PC-3 (cell line): ENCODE measurements at regions not wholly inside any gene's neighbourhood (a gene's known extent, or its start where the extent isn't known, plus 50 kb on each side); places are given as distances from the start of the nearest gene placed in this dataset.

Source experiments
- ATAC-seq: fragments of 200-7000 bp; cut with Tn5 transposase; 2 replicates; pipeline ENCODE4 v1.9.1; 2020; ENCODE audit warnings: mild to moderate bottlenecking, moderate library complexity
- BruUV-seq: library from RNA; stranded (reverse); fragments of 400-500 nt; replicated peaks from 2 replicates; lab custom pipeline; 2021; lab: Mats Ljungman, UMichigan
- CTCF ChIA-PET: fragments of 300-600 bp; sonication (Branson Sonifier 250); formaldehyde crosslinking; loops from one replicate; lab custom pipeline; 2022; ENCODE audit warnings: antibody characterized with exemption; lab: Charles Lee
- POLR2A ChIA-PET: fragments of 300-600 bp; sonication (Branson Sonifier 250); formaldehyde crosslinking; loops from one replicate; lab custom pipeline; 2022; ENCODE audit warnings: antibody characterized with exemption; ENCODE audit not compliant: unreplicated experiment; lab: Charles Lee
- DNase-seq: peaks from one replicate; pipeline ENCODE4 v3.0.0-alpha.2; 2015
- H2AFZ ChIP-seq: fragments of 300-600 bp; sonication (generic); 2 replicates; pipeline ENCODE4 v1.6.0; 2016; ENCODE audit warnings: antibody characterized with exemption, low read length
- H3F3A ChIP-seq: fragments of 300-600 bp; sonication (generic); one replicate; pipeline ENCODE4 v1.6.0; 2017; ENCODE audit warnings: antibody characterized with exemption, low read length, control low read depth, mild to moderate bottlenecking; ENCODE audit not compliant: unreplicated experiment
- H3K27ac ChIP-seq: fragments of 300-600 bp; sonication (generic); 2 replicates; pipeline ENCODE4 v1.5.1; 2016; ENCODE audit warnings: mild to moderate bottlenecking, low read length
- H3K27me3 ChIP-seq: fragments of 300-600 bp; sonication (generic); 2 replicates; pipeline ENCODE4 v1.6.1; 2016; ENCODE audit warnings: low read length, mixed read lengths
- H3K36me3 ChIP-seq: fragments of 300-600 bp; sonication (generic); 2 replicates; pipeline ENCODE4 v1.6.1; 2016; ENCODE audit warnings: low read depth, mixed run types, low read length, mixed read lengths
- H3K4me1 ChIP-seq: fragments of 300-600 bp; sonication (generic); 2 replicates; pipeline ENCODE4 v1.5.1; 2016; ENCODE audit warnings: low read length; ENCODE audit not compliant: insufficient read depth
- H3K4me2 ChIP-seq: fragments of 300-600 bp; sonication (generic); 2 replicates; pipeline ENCODE4 v1.6.0; 2016; ENCODE audit warnings: low read length
- H3K4me3 ChIP-seq: fragments of 300-600 bp; sonication (generic); 2 replicates; pipeline ENCODE4 v1.5.1; 2016; ENCODE audit warnings: mild to moderate bottlenecking, low read length, mixed read lengths
- H3K79me2 ChIP-seq: fragments of 300-600 bp; sonication (generic); 2 replicates; pipeline ENCODE4 v1.6.1; 2017; ENCODE audit warnings: low read length, mixed read lengths
- H3K9ac ChIP-seq: fragments of 300-600 bp; sonication (generic); 2 replicates; pipeline ENCODE4 v1.6.0; 2016; ENCODE audit warnings: mild to moderate bottlenecking, low read length
- H3K9me2 ChIP-seq: fragments of 300-600 bp; sonication (generic); replicated peaks from 2 replicates; pipeline ENCODE4 v1.6.1; 2016; ENCODE audit warnings: mixed run types, low read length, mixed read lengths
- H3K9me3 ChIP-seq: fragments of 300-600 bp; sonication (generic); 2 replicates; pipeline ENCODE4 v1.6.1; 2016; ENCODE audit warnings: low read length, mixed read lengths
- H4K20me1 ChIP-seq: fragments of 300-600 bp; sonication (generic); 2 replicates; pipeline ENCODE4 v1.6.1; 2016; ENCODE audit warnings: low read length, mixed read lengths
- EZH2 ChIP-seq: fragments of 300-600 bp; sonication (generic); IDR thresholded peaks from one replicate; pipeline ENCODE4 v1.6.1; 2017; ENCODE audit warnings: antibody characterized with exemption, mild to moderate bottlenecking, low read length; ENCODE audit not compliant: unreplicated experiment
- EZH2phosphoT487 ChIP-seq: fragments of 300-600 bp; sonication (generic); IDR thresholded peaks from 2 replicates; pipeline ENCODE4 v1.6.1; 2018; ENCODE audit warnings: mild to moderate bottlenecking, antibody characterized with exemption, low read length, borderline replicate concordance
- intact Hi-C: fragments of 100-400 bp; cut with micrococcal nuclease; formaldehyde crosslinking; loops from 2 replicates; pipeline ENCODE4 v1.9.0; 2023
- TF ChIP-seq, protein P1 (sequence below): fragments of 300-600 bp; sonication (generic); conservative IDR thresholded peaks from 2 replicates; pipeline ENCODE4 v1.5.1; 2017; ENCODE audit warnings: antibody characterized with exemption, low read depth, mild to moderate bottlenecking, low read length

DNA sequence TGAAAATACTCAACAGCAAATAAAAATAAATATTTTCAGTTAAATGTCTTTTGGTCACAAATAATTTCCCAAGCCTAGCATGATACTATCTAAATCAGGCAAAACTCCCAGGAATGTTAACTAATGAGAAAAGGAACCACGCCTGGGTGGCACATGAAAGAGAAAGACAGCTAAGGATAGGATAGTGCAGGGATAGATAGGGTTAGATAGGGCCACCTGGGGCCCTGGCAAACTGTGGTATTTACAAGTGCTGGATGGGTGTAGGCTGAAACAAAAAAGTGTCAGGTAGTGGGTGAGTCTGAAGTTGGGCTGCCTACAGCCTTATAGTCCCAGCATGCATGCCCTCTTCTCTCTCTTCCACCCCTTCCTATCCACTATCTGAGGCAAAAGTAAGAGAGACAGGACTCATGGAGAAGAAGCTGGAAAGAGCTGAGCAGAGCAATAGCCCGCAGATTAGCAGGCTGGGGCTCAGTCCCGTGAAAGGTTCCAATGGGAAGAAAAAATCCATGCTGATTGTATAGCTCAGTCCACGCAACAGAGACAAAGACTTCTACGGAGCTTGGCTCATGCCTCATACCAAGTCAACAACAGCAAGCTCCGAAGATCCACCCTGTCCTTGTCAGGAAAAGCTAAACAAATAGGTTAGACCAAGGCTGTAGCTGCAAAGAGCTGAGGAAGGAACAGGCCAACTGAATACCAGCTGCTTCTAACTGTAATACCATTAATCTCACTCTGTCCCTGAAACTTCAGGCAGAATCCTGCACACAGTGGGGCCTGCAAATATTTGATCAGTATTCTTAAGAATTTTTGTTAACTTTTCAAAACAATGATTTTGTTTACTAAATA is 342.1 kb upstream of the ATP11B start:
- CTCF ChIA-PET, result interaction anchor here (0.6 kb wide), 1 partner anchor 302 kb away, joined by 3 read pairs; no protein-coding TSS in a partner anchor
- no peak overlapping the region for H3K27ac ChIP-seq
- no peak overlapping the region for H3K4me2 ChIP-seq
- H3K79me2 ChIP-seq, result no peaks in the 10 kb centered on the region
- no peaks in the 10 kb centered on the region for H3K36me3 ChIP-seq
- no peak overlapping the region for H2AFZ ChIP-seq
- H3K27me3 ChIP-seq, result no peaks in the 10 kb centered on the region
- H3K4me1 ChIP-seq, result no peaks in the 10 kb centered on the region
- no TSS peak for BruUV-seq
- no peaks in the 10 kb centered on the region for H4K20me1 ChIP-seq
- H3K4me3 ChIP-seq, result no peak overlapping the region
- H3K9me2 ChIP-seq, result no peaks in the 10 kb centered on the region
- H3K9me3 ChIP-seq, result peaks cover 4% of the 10 kb centered on the region; the same call in 1 of the 2 replicates
- DNase-seq (no peak), ATAC-seq (no peak)
- H3F3A ChIP-seq, result no peaks in the 10 kb centered on the region
- TF ChIP-seq EZH2 (no peak), EZH2phosphoT487 (no peak)
- TF ChIP-seq, protein P1, sequence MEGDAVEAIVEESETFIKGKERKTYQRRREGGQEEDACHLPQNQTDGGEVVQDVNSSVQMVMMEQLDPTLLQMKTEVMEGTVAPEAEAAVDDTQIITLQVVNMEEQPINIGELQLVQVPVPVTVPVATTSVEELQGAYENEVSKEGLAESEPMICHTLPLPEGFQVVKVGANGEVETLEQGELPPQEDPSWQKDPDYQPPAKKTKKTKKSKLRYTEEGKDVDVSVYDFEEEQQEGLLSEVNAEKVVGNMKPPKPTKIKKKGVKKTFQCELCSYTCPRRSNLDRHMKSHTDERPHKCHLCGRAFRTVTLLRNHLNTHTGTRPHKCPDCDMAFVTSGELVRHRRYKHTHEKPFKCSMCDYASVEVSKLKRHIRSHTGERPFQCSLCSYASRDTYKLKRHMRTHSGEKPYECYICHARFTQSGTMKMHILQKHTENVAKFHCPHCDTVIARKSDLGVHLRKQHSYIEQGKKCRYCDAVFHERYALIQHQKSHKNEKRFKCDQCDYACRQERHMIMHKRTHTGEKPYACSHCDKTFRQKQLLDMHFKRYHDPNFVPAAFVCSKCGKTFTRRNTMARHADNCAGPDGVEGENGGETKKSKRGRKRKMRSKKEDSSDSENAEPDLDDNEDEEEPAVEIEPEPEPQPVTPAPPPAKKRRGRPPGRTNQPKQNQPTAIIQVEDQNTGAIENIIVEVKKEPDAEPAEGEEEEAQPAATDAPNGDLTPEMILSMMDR, result no peak
- POLR2A ChIA-PET, result interaction anchor here (0.6 kb wide), 1 partner anchor 918 kb away, joined by 3 read pairs; no protein-coding TSS in a partner anchor
- intact Hi-C loops, result no loop called here
- no peak overlapping the region for H3K9ac ChIP-seq

DNA sequence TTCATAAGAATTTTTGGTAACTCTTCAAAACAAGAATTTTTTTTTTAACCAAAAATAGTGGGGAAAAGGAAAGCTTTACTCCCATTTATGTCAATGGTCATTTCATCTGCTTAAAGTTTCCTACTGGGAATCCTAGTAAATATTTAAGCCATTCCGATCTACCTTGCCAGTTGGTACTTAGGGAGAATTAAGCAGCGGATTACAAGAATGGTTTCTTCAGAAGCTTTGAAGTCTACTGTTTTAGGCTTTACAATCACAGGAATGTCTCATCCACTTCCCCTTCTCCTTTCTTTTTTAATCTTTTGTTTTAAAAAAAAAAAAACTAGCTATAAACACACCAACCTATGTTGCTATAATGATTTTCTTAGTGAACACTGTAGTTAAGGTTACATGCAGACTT is 341.4 kb upstream of the ATP11B start:
- H3K4me1 ChIP-seq, result no peaks in the 10 kb centered on the region
- H4K20me1 ChIP-seq, result no peaks in the 10 kb centered on the region
- intact Hi-C loops, result no loop called here
- TF ChIP-seq EZH2phosphoT487, result no peak
- no peak for TF ChIP-seq EZH2
- TF ChIP-seq, protein P1, result no peak
- no peaks in the 10 kb centered on the region for H3F3A ChIP-seq
- H3K79me2 ChIP-seq, result no peaks in the 10 kb centered on the region
- no peak overlapping the region for H3K4me2 ChIP-seq
- CTCF ChIA-PET, result no interaction called here
- H3K27me3 ChIP-seq, result no peaks in the 10 kb centered on the region
- no TSS peak for BruUV-seq
- H3K9me3 ChIP-seq, result peaks cover 4% of the 10 kb centered on the region; the same call in 1 of the 2 replicates
- H3K36me3 ChIP-seq, result no peaks in the 10 kb centered on the region
- ATAC-seq (no peak), DNase-seq (no peak)
- POLR2A ChIA-PET, result no interaction called here
- H3K9me2 ChIP-seq, result no peaks in the 10 kb centered on the region
- no peak overlapping the region for H3K4me3 ChIP-seq
- no peak overlapping the region for H3K27ac ChIP-seq
- H3K9ac ChIP-seq, result no peak overlapping the region
- H2AFZ ChIP-seq, result no peak overlapping the region; the same call in 1 of the 2 replicates

DNA sequence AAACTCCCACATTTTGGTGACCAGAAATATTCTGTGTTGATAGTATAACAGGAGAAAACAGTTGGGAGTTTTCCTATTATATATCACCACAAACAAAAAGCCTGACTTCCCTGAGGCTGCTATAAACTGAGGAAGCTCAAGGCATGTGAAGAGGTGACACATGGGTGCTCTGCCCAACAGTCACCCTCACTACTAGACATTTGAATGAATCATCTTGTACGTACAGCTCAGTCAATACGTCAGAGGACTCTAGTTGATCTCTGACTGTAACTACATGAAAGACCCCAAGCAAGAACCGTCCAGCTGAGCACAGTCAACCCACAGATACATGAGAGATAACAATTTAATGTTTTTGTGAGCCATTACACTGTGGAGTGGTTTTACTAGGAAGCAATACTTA is 338.3 kb upstream of the ATP11B start:
- no TSS peak for BruUV-seq
- no peak for ATAC-seq
- CTCF ChIA-PET, result no interaction called here

More for the DNA sequence above, 338.3 kb upstream of the ATP11B start:
- peaks cover 4% of the 10 kb centered on the region; the same call in 1 of the 2 replicates for H3K9me3 ChIP-seq
- H3K79me2 ChIP-seq, result no peaks in the 10 kb centered on the region
- H3K27ac ChIP-seq, result no peak overlapping the region
- no peaks in the 10 kb centered on the region for H3K27me3 ChIP-seq
- no peaks in the 10 kb centered on the region for H3F3A ChIP-seq
- DNase-seq, result no peak
- TF ChIP-seq EZH2phosphoT487 (no peak), EZH2 (no peak)
- TF ChIP-seq, protein P1, result no peak
- H3K4me1 ChIP-seq, result no peaks in the 10 kb centered on the region
- no peaks in the 10 kb centered on the region for H3K9me2 ChIP-seq
- no peak overlapping the region for H2AFZ ChIP-seq
- H3K4me2 ChIP-seq, result no peak overlapping the region
- H3K36me3 ChIP-seq, result no peaks in the 10 kb centered on the region
- intact Hi-C loops, result no loop called here
- POLR2A ChIA-PET, result no interaction called here
- no peak overlapping the region for H3K9ac ChIP-seq
- H4K20me1 ChIP-seq, result no peaks in the 10 kb centered on the region
- H3K4me3 ChIP-seq, result no peak overlapping the region
